ENCODE measurements at regions not wholly inside any gene's neighbourhood (a gene's known extent, or its start where the extent isn't known, plus 50 kb on each side); places are given as distances from the start of the nearest gene placed in this dataset.
"Not testable (repeated sequence)": the region's sequence is repeated elsewhere in the genome, so short reads cannot be mapped to it uniquely, and the experiment has no call there.

DNA sequence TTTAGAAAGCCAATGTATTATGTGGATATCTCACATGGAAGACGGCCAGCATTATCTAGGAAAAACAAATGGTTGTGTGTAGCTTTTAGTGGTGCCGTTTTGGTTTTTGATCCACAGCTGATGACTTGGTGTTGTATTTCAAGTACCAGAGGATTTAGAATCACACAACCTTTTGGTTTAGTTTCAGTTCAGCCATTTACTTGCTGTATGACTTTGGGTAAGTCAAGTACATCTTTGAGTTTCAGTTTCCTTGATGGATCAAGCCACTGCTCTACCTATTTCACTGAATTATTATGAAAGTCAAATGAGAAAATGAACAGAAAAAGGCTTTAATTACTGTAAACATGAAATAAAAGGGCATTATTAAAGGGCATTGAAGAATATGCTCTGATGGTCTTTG is 205.6 kb downstream of the ZIC3 start:
- TF ChIP-seq, protein P1, sequence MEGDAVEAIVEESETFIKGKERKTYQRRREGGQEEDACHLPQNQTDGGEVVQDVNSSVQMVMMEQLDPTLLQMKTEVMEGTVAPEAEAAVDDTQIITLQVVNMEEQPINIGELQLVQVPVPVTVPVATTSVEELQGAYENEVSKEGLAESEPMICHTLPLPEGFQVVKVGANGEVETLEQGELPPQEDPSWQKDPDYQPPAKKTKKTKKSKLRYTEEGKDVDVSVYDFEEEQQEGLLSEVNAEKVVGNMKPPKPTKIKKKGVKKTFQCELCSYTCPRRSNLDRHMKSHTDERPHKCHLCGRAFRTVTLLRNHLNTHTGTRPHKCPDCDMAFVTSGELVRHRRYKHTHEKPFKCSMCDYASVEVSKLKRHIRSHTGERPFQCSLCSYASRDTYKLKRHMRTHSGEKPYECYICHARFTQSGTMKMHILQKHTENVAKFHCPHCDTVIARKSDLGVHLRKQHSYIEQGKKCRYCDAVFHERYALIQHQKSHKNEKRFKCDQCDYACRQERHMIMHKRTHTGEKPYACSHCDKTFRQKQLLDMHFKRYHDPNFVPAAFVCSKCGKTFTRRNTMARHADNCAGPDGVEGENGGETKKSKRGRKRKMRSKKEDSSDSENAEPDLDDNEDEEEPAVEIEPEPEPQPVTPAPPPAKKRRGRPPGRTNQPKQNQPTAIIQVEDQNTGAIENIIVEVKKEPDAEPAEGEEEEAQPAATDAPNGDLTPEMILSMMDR (IDR thresholded peaks at IDR 0.05; ENCODE audit: low read length, missing control alignments), result no peak
- no peak overlapping the region for H3K4me3 ChIP-seq (replicated peaks; ENCODE audit: low read depth, low read length)
- no peak for DNase-seq (ENCODE audit: low read depth)

DNA sequence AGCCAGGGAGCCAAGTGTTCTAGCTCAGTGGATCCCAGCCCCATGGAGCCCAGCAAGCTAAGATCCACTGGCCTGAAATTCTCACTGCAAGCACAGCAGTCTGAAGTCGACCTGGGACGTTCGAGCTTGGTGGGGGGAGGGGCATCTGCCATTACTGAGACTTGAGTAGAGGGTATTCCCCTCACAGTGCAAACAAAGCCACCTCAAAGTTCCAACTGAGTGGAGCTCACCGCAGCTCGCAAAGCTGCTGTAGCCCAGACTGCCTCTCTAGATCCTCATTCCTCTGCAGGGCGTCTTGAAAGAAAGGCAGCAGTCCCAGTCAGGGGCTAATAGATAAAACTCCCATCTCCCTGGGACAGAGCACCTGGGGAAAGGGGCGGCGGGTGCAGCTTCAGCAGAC is 226.3 kb downstream of the ZIC3 start:
- TF ChIP-seq, protein P1 (IDR thresholded peaks at IDR 0.05; ENCODE audit: low read length, missing control alignments), result no peak
- no peak overlapping the region for H3K4me3 ChIP-seq (replicated peaks; ENCODE audit: low read depth, low read length)
- DNase-seq (ENCODE audit: low read depth), result no peak

DNA sequence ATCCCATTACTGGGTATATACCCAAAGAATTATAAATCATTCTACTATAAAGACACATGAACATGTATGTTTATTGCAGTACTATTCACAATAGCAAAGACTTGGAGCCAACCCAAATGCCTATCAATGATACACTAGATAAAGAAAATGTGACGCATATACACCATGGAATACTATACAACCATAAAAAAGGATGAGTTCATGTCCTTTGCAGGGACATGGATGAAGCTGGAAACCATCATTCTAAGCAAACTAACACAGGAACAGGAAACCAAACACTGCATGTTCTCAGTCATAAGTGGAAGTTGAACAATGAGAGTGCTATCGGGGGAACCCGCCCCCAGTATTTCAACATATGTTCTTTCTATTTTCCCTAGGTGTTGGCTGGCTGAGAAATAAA is 232.0 kb downstream of the ZIC3 start:
- H3K4me3 ChIP-seq (replicated peaks; ENCODE audit: low read depth, low read length); DNase-seq (ENCODE audit: low read depth): not testable (repeated sequence)

DNA sequence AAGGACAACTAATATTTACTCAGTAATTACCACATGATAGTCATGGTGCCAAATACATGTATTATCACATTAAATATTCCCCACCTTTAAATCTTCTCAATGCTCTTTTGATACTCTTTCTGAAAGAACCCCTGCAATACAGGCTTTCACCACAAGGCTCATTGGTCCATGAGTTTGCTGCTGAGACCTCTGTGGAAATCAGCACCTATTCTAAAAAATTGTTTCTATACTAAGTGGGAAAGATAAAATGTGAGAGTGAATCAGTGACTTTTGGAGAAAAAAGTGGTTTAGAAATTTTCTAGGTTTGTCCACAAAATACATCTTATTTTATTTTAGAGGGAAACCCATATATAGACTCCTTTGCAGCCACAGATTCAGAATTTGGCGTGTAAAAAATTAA is 257.3 kb downstream of the ZIC3 start:
- TF ChIP-seq, protein P1 (IDR thresholded peaks at IDR 0.05; ENCODE audit: low read length, missing control alignments), result no peak
- DNase-seq (ENCODE audit: low read depth), result no peak
- H3K4me3 ChIP-seq (replicated peaks; ENCODE audit: low read depth, low read length), result no peak overlapping the region

DNA sequence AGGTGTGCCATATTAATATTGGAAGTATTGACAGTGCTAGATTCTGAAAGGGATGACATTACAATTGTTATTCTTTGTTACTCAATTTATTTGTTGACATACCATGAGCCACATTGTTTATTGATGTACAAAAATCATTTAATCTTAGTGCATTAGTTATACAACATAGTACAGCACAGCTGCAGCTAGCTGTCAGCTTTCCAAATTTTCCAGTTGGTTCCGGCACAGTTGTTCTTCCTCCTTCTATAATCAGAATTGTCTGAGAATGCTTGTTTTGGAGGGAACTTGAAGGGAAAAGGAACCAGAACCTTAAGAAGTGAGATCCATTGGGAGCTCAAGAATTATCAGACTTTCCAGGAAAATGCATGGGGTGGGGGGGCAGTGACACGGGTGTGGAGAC is 281.4 kb downstream of the ZIC3 start:
- TF ChIP-seq, protein P1 (IDR thresholded peaks at IDR 0.05; ENCODE audit: low read length, missing control alignments), result no peak
- H3K4me3 ChIP-seq (replicated peaks; ENCODE audit: low read depth, low read length), result no peak overlapping the region
- no peak for DNase-seq (ENCODE audit: low read depth)

DNA sequence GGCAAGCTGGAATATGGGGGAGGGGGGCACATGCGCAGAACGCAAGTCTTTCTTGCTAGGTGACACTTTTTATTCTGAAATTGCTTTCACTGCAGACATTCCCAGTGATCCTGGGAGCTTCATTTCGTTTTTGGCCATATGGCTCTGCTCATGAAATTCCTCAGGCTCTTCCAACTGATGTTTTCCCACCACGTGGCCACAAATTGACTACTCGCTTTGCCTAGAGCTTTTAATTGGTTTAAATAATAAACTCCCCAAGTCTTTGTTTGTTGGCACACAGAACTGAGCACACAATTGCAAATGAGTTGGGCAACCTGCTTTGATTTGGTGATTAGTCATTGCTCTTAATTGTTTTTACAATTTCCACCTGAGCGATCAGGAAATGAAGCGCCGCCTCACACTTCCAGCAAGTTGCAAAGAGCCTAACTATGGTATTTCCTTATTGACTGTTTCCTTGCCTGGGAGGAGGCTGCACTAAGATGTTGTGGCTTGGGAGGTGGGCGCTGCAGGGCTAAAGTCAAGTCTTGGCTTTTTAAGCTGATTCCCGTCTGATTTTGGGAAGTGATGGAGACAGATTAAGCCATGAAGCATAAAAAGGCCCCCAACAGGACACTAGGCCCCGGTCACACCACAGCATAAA is 282.5 kb downstream of the ZIC3 start:
- no peak overlapping the region for H3K4me3 ChIP-seq (replicated peaks; ENCODE audit: low read depth, low read length)
- DNase-seq (ENCODE audit: low read depth), result no peak
- TF ChIP-seq, protein P1 (IDR thresholded peaks at IDR 0.05; ENCODE audit: low read length, missing control alignments), result no peak

DNA sequence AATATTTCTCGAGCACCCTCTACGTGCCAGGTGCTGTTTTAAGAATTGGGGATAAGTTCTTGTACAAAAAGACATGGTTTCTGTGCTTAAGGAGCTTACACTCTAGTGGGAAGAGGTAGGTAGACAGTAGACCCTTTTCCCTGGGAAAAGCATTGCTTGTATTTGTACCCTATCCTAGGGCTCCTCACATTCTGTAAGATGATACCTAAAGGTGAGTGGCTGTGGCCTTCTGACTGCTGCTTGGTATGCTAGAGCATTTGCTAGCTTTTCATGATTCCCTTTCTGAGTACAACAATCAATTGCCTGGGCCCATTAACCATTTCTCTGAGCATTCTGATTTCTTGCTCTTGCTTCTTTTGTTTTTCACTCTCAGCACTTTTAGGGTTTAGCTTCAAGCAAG is 286.6 kb downstream of the ZIC3 start:
- TF ChIP-seq, protein P1 (IDR thresholded peaks at IDR 0.05; ENCODE audit: low read length, missing control alignments), result no peak
- DNase-seq (ENCODE audit: low read depth), result no peak
- no peak overlapping the region for H3K4me3 ChIP-seq (replicated peaks; ENCODE audit: low read depth, low read length)
